Esophagus muscularis mucosa (tissue), 4 donors: ENCODE measurements at regions not wholly inside any gene's neighbourhood (a gene's known extent, or its start where the extent isn't known, plus 50 kb on each side); places are given as distances from the start of the nearest gene placed in this dataset.
"Not testable (repeated sequence)": the region's sequence is repeated elsewhere in the genome, so short reads cannot be mapped to it uniquely, and the experiment has no call there.

Source experiments
- DNase-seq: peaks from one replicate; pipeline ENCODE4 v3.0.0-alpha.2; 2017; ENCODE audit errors: extremely low spot score
- H3K27ac ChIP-seq, 4 donors: fragments of 200-600 bp; sonication (generic); replicated peaks in 1 of 4; 1 replicate in 3 of 4; 2 replicates in 1 of 4; pipeline ENCODE4 v1.5.1; 2016 to 2019; ENCODE audit warnings: mild to moderate bottlenecking in 1 of 4
- H3K27me3 ChIP-seq, 4 donors: fragments of 200-600 bp; sonication (generic); one replicate each; pipeline versions ENCODE4 v1.5.1 to v1.6.0; 2016 to 2019
- H3K36me3 ChIP-seq, 4 donors: fragments of 200-600 bp; sonication (generic); one replicate each; pipeline ENCODE4 v1.5.1; 2016 to 2019
- H3K4me1 ChIP-seq, 4 donors: fragments of 200-600 bp; sonication (generic); one replicate each; pipeline ENCODE4 v1.5.1; 2016 to 2019
- H3K4me3 ChIP-seq, 4 donors: fragments of 200-600 bp; sonication (generic); 1 replicate in 2 of 4; 2 replicates in 2 of 4; pipeline ENCODE4 v1.5.1; 2016 to 2019; ENCODE audit warnings: mild to moderate bottlenecking in 4 of 4, moderate library complexity in 1 of 4
- H3K9me3 ChIP-seq, 4 donors: fragments of 200-600 bp; sonication (generic); 1 replicate in 3 of 4; 2 replicates in 1 of 4; pipeline ENCODE4 v1.5.1; 2016 to 2019
- CTCF ChIP-seq, 3 experiments: fragments of 200-600 bp in 2 of 3; fragments of 450-650 bp in 1 of 3; sonication (generic) in 2 of 3; IDR thresholded peaks; one replicate each; pipeline ENCODE4 v1.5.1; 2017 to 2019; ENCODE audit warnings: antibody characterized with exemption in 3 of 3, mild to moderate bottlenecking in 2 of 3, moderate library complexity in 1 of 3
- EP300 ChIP-seq: sonication (generic); formaldehyde crosslinking; IDR thresholded peaks from one replicate; pipeline ENCODE4 v1.6.1; 2017; ENCODE audit warnings: antibody characterized with exemption
- POLR2A ChIP-seq: fragments of 450-650 bp; IDR thresholded peaks from one replicate; pipeline ENCODE4 v1.6.1; 2017; ENCODE audit warnings: antibody characterized with exemption, moderate library complexity, mild to moderate bottlenecking, low read depth
- POLR2AphosphoS5 ChIP-seq, 2 donors: sonication (generic); formaldehyde crosslinking; IDR thresholded peaks; one replicate each; pipeline ENCODE4 v1.6.1; 2017; ENCODE audit warnings: antibody characterized with exemption in 2 of 2
- WGBS: methylation state at CpG from one replicate; pipeline ENCODE4 v1.1.5; 2018; 5-methylcytosine and 5-hydroxymethylcytosine counted together
- intact Hi-C: fragments of 100-400 bp; cut with DNase I; formaldehyde crosslinking; loops from one replicate; pipeline ENCODE4 v1.15.1; 2023

DNA sequence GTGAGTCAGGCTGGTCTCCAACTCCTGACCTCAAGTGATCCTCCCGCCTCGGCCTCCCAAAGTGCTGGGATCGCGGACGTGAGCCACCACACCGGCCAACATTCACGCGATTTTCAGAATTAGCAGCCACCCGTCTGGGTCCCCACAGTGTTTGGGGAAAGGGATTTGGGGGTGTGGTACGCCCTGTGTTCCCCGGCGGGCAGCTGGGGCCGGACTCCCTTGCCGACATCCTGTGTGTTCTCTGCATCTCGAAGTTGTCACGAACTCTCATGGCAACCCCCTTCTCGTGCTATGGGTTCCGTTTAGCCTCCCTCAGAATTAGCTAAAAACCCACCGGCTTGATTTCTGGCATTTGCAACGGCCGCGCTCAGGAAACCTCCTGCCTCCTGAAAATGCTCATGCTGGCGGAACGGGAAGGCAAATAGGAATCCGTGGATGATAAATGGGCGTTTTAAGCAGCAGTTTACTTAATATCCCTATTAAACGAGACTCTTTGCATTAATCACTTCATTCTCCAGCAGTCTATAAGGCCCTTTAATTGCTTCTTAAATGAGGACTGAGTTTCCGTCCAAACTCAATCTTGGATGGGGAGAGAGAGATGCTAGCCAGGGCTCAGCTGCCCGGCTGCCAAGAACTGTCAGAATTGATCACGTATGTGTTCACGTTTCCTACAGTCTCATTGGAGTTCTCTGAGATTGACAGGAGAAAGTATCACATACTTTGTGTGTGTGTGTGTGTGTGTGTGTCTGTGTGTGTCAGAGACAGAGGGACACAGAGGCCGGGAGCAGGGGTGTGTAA, 78.9 kb upstream of the PPP2R3B start:
- WGBS = 68% methylated on average over 32 of the region's 32 CpGs
- DNase-seq = no peak
- intact Hi-C loops = no loop called here
- TF ChIP-seq EP300 (no peak), CTCF (IDR thresholded peaks at IDR 0.05) (no peak), POLR2AphosphoS5 (IDR thresholded peaks at IDR 0.05) (no peak), POLR2A (no peak)
- no peak overlapping the region for H3K27ac ChIP-seq
- peaks cover 0 to 8% (median 0%) of the 10 kb centered on the region in 4 donors for H3K9me3 ChIP-seq
- H3K4me3 ChIP-seq = no peak overlapping the region
- no peaks in the 10 kb centered on the region for H3K36me3 ChIP-seq
- no peaks in the 10 kb centered on the region for H3K4me1 ChIP-seq
- peaks cover 0 to 67% (median 3%) of the 10 kb centered on the region in 4 donors for H3K27me3 ChIP-seq

DNA sequence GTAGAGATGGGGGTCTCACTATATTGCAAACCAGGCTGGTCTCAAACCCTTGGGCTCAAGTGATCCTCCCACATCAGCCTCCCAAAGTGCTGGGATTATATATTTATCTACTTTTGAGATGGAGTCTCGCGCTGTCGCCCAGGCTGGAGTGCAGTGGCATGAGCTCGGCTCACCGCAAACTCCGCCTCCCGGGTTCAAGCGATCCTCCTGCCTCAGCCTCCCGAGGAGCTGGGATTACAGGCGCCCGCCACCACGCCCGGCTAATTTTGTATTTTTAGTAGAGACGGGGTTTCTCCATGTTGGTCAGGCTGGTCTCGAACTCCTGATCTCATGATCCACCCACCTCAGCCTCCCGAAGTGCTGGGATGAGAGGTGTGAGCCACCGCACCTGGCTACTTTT, 80.1 kb upstream of the PPP2R3B start:
- H3K27ac ChIP-seq, H3K4me1 ChIP-seq, H3K4me3 ChIP-seq, H3K9me3 ChIP-seq, DNase-seq, H3K36me3 ChIP-seq, intact Hi-C loops: not testable (repeated sequence)
- WGBS = 95% methylated on average over 15 of the region's 17 CpGs
- H3K27me3 ChIP-seq = peaks cover 0 to 63% (median 3%) of the 10 kb centered on the region in 4 donors

- H3K4me3 ChIP-seq, H3K4me1 ChIP-seq, H3K27ac ChIP-seq, H3K36me3 ChIP-seq, DNase-seq, H3K9me3 ChIP-seq, intact Hi-C loops: not testable (repeated sequence)
- H3K27me3 ChIP-seq = peaks cover 0 to 70% (median 3%) of the 10 kb centered on the region in 4 donors
- WGBS = 88% methylated on average over 16 of the region's 16 CpGs
These were observed 81.0 kb upstream of the PPP2R3B start for GRCh38 chrX:467686-468085.

GRCh38 chrX:468979-469378, 82.3 kb upstream of the PPP2R3B start:
- Histone ChIP-seq H3K27ac (no peak overlapping the region), H3K27me3 (peaks cover 0 to 63% (median 3%) of the 10 kb centered on the region in 4 donors), H3K4me1 (no peaks in the 10 kb centered on the region), H3K36me3 (no peaks in the 10 kb centered on the region), H3K9me3 (peaks cover 0 to 8% (median 3%) of the 10 kb centered on the region in 4 donors), H3K4me3 (no peak overlapping the region)
- intact Hi-C loops = no loop called here
- 77% methylated on average over 9 of the region's 9 CpGs for WGBS
- no peak for DNase-seq
- TF ChIP-seq CTCF (IDR thresholded peaks at IDR 0.05) = no peak
- TF ChIP-seq POLR2AphosphoS5 (IDR thresholded peaks at IDR 0.05) = no peak
- no peak for TF ChIP-seq POLR2A
- TF ChIP-seq EP300 = no peak

- no peak for TF ChIP-seq CTCF (IDR thresholded peaks at IDR 0.05)
- TF ChIP-seq POLR2A = no peak
- no peak for TF ChIP-seq POLR2AphosphoS5 (IDR thresholded peaks at IDR 0.05)
- no peak for TF ChIP-seq EP300
- H3K4me1 ChIP-seq = no peaks in the 10 kb centered on the region
- DNase-seq = no peak
- peaks cover 0 to 8% (median 3%) of the 10 kb centered on the region in 4 donors for H3K9me3 ChIP-seq
- no peak overlapping the region for H3K27ac ChIP-seq
- H3K27me3 ChIP-seq = peaks cover 0 to 70% (median 3%) of the 10 kb centered on the region in 4 donors
- H3K4me3 ChIP-seq = no peak overlapping the region
- intact Hi-C loops = no loop called here
- 87% methylated on average over 12 of the region's 12 CpGs for WGBS
- H3K36me3 ChIP-seq = no peaks in the 10 kb centered on the region
These were observed 84.0 kb upstream of the PPP2R3B start for GRCh38 chrX:470686-471085.

- WGBS = 50% methylated on average over 9 of the region's 9 CpGs
- Histone ChIP-seq H3K36me3 (no peaks in the 10 kb centered on the region), H3K27ac (no peak overlapping the region), H3K4me1 (no peaks in the 10 kb centered on the region), H3K4me3 (no peak overlapping the region), H3K9me3 (peaks cover 0 to 8% (median 3%) of the 10 kb centered on the region in 4 donors), H3K27me3 (peaks cover 0 to 75% (median 3%) of the 10 kb centered on the region in 4 donors)
- intact Hi-C loops = no loop called here
- DNase-seq = no peak
- TF ChIP-seq CTCF (IDR thresholded peaks at IDR 0.05) (no peak), POLR2AphosphoS5 (IDR thresholded peaks at IDR 0.05) (no peak), POLR2A (no peak), EP300 (no peak)
These were observed 84.6 kb upstream of the PPP2R3B start for GRCh38 chrX:471281-471680.

DNA sequence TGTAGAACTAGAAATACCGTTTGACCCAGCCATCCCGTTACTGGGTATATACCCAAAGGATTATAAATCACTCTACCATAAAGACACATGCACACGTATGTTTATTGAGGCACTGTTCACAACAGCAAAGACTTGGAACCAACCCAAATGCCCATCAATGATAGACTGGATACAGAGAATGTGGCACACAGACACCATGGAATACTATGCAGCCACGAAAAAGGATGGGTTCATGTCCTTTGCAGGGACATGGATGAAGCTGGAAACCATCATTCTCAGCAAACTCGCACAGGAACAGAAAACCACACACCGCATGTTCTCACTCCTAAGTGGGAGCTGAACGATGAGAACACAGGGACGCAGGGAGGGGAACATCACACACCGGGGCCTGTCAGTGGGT, 85.6 kb upstream of the PPP2R3B start:
- WGBS = 75% methylated on average over 9 of the region's 9 CpGs

More for the DNA sequence above, 85.6 kb upstream of the PPP2R3B start:
- DNase-seq, intact Hi-C loops, H3K36me3 ChIP-seq, H3K4me1 ChIP-seq, H3K27ac ChIP-seq, H3K4me3 ChIP-seq, H3K9me3 ChIP-seq: not testable (repeated sequence)
- H3K27me3 ChIP-seq = peaks cover 0 to 65% (median 3%) of the 10 kb centered on the region in 4 donors
